ENCODE measurements at regions not wholly inside any gene's neighbourhood (a gene's known extent, or its start where the extent isn't known, plus 50 kb on each side); places are given as distances from the start of the nearest gene placed in this dataset.

- Histone ChIP-seq H3K9ac (ENCODE audit: low read depth in 1 of 3, low read length in 3 of 3) (no peak overlapping the region), H3K27ac (ENCODE audit: low read depth, low read length) (no peak overlapping the region), H3K4me1 (ENCODE audit: control insufficient read depth in 3 of 3, insufficient read depth in 3 of 3, low read length in 3 of 3) (no peaks in the 10 kb centered on the region), H3K9me3 (ENCODE audit: control insufficient read depth in 3 of 3, low read length in 3 of 3) (no peaks in the 10 kb centered on the region), H3K36me3 (ENCODE audit: control insufficient read depth in 3 of 3, insufficient read depth in 3 of 3, low read length in 3 of 3) (no peaks in the 10 kb centered on the region), H3K4me3 (ENCODE audit: low read length in 3 of 3) (no peak overlapping the region), H3K27me3 (ENCODE audit: control insufficient read depth in 3 of 3, insufficient read depth in 3 of 3, low read length in 3 of 3) (no peaks in the 10 kb centered on the region)
Measured at GRCh38 chr6:77217896-77218295, 245.4 kb downstream of the HTR1B start.

GRCh38 chr6:77205936-77206335 is 257.4 kb downstream of the HTR1B start:
- no peaks in the 10 kb centered on the region for H3K27me3 ChIP-seq (ENCODE audit: control insufficient read depth in 3 of 3, insufficient read depth in 3 of 3, low read length in 3 of 3)
- H3K4me1 ChIP-seq (ENCODE audit: control insufficient read depth in 3 of 3, insufficient read depth in 3 of 3, low read length in 3 of 3) = no peaks in the 10 kb centered on the region
- no peak overlapping the region for H3K27ac ChIP-seq (ENCODE audit: low read depth, low read length)
- no peak overlapping the region for H3K4me3 ChIP-seq (ENCODE audit: low read length in 3 of 3)
- no peaks in the 10 kb centered on the region for H3K36me3 ChIP-seq (ENCODE audit: control insufficient read depth in 3 of 3, insufficient read depth in 3 of 3, low read length in 3 of 3)
- H3K9me3 ChIP-seq (ENCODE audit: control insufficient read depth in 3 of 3, low read length in 3 of 3) = no peaks in the 10 kb centered on the region
- H3K9ac ChIP-seq (ENCODE audit: low read depth in 1 of 3, low read length in 3 of 3) = no peak overlapping the region

DNA sequence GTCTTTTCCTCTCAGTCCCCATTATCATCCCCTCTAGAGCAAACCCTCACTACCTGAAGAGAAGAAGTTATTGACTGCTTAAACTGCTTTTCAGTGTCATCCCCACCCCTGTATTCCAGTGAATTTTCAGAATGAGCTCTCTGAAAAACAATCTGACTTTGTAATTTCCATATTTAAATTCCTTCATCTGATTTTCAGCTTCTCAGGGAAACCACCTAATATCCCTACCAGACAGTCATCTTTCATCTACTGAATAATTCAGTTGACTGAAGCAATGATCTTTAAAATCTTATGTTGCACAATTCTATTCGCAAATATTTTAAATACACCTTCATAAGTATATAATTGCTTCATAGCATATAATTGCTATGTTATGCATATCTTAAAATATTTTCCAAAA is 258.7 kb downstream of the HTR1B start:
- Histone ChIP-seq H3K4me1 (ENCODE audit: control insufficient read depth in 3 of 3, insufficient read depth in 3 of 3, low read length in 3 of 3) (no peaks in the 10 kb centered on the region), H3K27ac (ENCODE audit: low read depth, low read length) (no peak overlapping the region), H3K36me3 (ENCODE audit: control insufficient read depth in 3 of 3, insufficient read depth in 3 of 3, low read length in 3 of 3) (no peaks in the 10 kb centered on the region), H3K9ac (ENCODE audit: low read depth in 1 of 3, low read length in 3 of 3) (no peak overlapping the region), H3K9me3 (ENCODE audit: control insufficient read depth in 3 of 3, low read length in 3 of 3) (peaks cover 0 to 2% (median 0%) of the 10 kb centered on the region in 3 donors), H3K4me3 (ENCODE audit: low read length in 3 of 3) (no peak overlapping the region), H3K27me3 (ENCODE audit: control insufficient read depth in 3 of 3, insufficient read depth in 3 of 3, low read length in 3 of 3) (no peaks in the 10 kb centered on the region)

DNA sequence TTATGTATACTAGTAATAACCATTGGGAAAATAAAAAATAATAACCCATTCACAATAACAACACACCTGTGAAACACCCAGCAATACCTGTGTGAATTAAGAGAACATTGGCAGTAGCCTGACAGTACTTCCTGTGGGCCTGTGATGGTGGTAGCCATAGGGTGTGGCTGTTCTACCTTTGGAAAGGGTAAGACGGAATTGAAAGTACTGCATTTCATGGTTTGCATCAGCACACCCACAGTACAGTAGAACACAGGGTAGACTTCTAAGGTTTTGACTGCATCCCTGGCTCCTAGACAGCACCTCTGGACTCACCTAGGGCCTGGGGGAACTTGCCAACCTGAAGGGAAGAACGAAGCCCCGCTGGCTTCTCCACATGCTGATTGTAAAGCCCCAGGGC is 279.8 kb downstream of the HTR1B start:
- Histone ChIP-seq H3K36me3 (ENCODE audit: control insufficient read depth in 3 of 3, insufficient read depth in 3 of 3, low read length in 3 of 3) (no peaks in the 10 kb centered on the region), H3K4me3 (ENCODE audit: low read length in 3 of 3) (no peak overlapping the region), H3K9me3 (ENCODE audit: control insufficient read depth in 3 of 3, low read length in 3 of 3) (no peaks in the 10 kb centered on the region), H3K27me3 (ENCODE audit: control insufficient read depth in 3 of 3, insufficient read depth in 3 of 3, low read length in 3 of 3) (no peaks in the 10 kb centered on the region), H3K4me1 (ENCODE audit: control insufficient read depth in 3 of 3, insufficient read depth in 3 of 3, low read length in 3 of 3) (no peaks in the 10 kb centered on the region), H3K9ac (ENCODE audit: low read depth in 1 of 3, low read length in 3 of 3) (no peak overlapping the region), H3K27ac (ENCODE audit: low read depth, low read length) (no peak overlapping the region)

- Histone ChIP-seq H3K36me3 (ENCODE audit: control insufficient read depth in 3 of 3, insufficient read depth in 3 of 3, low read length in 3 of 3) (no peaks in the 10 kb centered on the region), H3K9ac (ENCODE audit: low read depth in 1 of 3, low read length in 3 of 3) (no peak overlapping the region), H3K27ac (ENCODE audit: low read depth, low read length) (no peak overlapping the region), H3K4me1 (ENCODE audit: control insufficient read depth in 3 of 3, insufficient read depth in 3 of 3, low read length in 3 of 3) (no peaks in the 10 kb centered on the region), H3K9me3 (ENCODE audit: control insufficient read depth in 3 of 3, low read length in 3 of 3) (no peaks in the 10 kb centered on the region), H3K4me3 (ENCODE audit: low read length in 3 of 3) (no peak overlapping the region), H3K27me3 (ENCODE audit: control insufficient read depth in 3 of 3, insufficient read depth in 3 of 3, low read length in 3 of 3) (no peaks in the 10 kb centered on the region)
Measured at GRCh38 chr6:77181749-77182148, 281.5 kb downstream of the HTR1B start.

DNA sequence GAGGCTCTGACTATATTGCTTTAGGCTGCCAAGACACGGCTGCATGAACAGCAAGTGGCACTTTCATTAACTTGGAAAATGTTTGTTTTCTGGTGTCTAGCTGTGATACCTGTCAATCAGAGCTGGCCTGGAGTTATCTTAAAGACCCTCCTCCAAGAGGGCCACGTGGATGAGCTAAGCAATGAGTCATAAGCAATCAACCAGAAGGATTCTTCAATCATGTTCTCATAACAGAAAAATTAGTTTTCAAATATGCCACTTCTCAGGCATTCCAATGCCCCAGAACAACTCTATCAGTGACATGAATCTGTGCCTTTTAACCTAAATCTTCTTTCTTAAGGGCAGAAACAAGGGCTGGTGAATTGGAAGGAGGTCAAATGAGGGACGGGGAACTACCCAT is 283.0 kb downstream of the HTR1B start:
- H3K9ac ChIP-seq (ENCODE audit: low read depth in 1 of 3, low read length in 3 of 3) = no peak overlapping the region
- no peaks in the 10 kb centered on the region for H3K27me3 ChIP-seq (ENCODE audit: control insufficient read depth in 3 of 3, insufficient read depth in 3 of 3, low read length in 3 of 3)
- no peaks in the 10 kb centered on the region for H3K4me1 ChIP-seq (ENCODE audit: control insufficient read depth in 3 of 3, insufficient read depth in 3 of 3, low read length in 3 of 3)
- no peak overlapping the region for H3K27ac ChIP-seq (ENCODE audit: low read depth, low read length)
- no peak overlapping the region for H3K4me3 ChIP-seq (ENCODE audit: low read length in 3 of 3)
- no peaks in the 10 kb centered on the region for H3K36me3 ChIP-seq (ENCODE audit: control insufficient read depth in 3 of 3, insufficient read depth in 3 of 3, low read length in 3 of 3)
- no peaks in the 10 kb centered on the region for H3K9me3 ChIP-seq (ENCODE audit: control insufficient read depth in 3 of 3, low read length in 3 of 3)

DNA sequence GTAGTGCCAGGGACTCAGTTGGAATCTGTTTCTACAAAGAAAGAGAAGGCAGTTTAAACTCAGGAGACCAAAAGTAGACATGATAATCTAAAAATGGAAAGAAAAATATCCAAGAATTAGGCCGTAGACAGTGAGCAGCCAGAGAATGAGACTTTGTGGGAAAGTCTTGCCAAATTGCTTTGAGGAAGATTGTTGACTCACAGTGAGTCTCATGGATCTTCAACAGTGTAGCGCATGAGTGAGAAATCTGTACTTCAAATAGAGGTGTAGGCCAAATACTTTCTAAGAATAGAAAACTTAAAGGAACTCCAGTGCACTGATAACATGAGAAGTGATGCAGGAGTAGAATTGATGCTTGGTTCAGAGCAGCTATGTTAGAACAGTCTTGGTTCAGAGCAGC is 284.5 kb downstream of the HTR1B start:
- no peak overlapping the region for H3K27ac ChIP-seq (ENCODE audit: low read depth, low read length)
- no peaks in the 10 kb centered on the region for H3K4me1 ChIP-seq (ENCODE audit: control insufficient read depth in 3 of 3, insufficient read depth in 3 of 3, low read length in 3 of 3)
- no peaks in the 10 kb centered on the region for H3K27me3 ChIP-seq (ENCODE audit: control insufficient read depth in 3 of 3, insufficient read depth in 3 of 3, low read length in 3 of 3)
- H3K36me3 ChIP-seq (ENCODE audit: control insufficient read depth in 3 of 3, insufficient read depth in 3 of 3, low read length in 3 of 3) = no peaks in the 10 kb centered on the region
- H3K4me3 ChIP-seq (ENCODE audit: low read length in 3 of 3) = no peak overlapping the region
- H3K9me3 ChIP-seq (ENCODE audit: control insufficient read depth in 3 of 3, low read length in 3 of 3) = no peaks in the 10 kb centered on the region
- H3K9ac ChIP-seq (ENCODE audit: low read depth in 1 of 3, low read length in 3 of 3) = no peak overlapping the region

GRCh38 chr6:77177470-77177869 is 285.8 kb downstream of the HTR1B start:
- Histone ChIP-seq H3K9me3 (ENCODE audit: control insufficient read depth in 3 of 3, low read length in 3 of 3) (no peaks in the 10 kb centered on the region), H3K4me3 (ENCODE audit: low read length in 3 of 3) (no peak overlapping the region), H3K27me3 (ENCODE audit: control insufficient read depth in 3 of 3, insufficient read depth in 3 of 3, low read length in 3 of 3) (no peaks in the 10 kb centered on the region), H3K4me1 (ENCODE audit: control insufficient read depth in 3 of 3, insufficient read depth in 3 of 3, low read length in 3 of 3) (no peaks in the 10 kb centered on the region), H3K9ac (ENCODE audit: low read depth in 1 of 3, low read length in 3 of 3) (no peak overlapping the region), H3K27ac (ENCODE audit: low read depth, low read length) (no peak overlapping the region), H3K36me3 (ENCODE audit: control insufficient read depth in 3 of 3, insufficient read depth in 3 of 3, low read length in 3 of 3) (no peaks in the 10 kb centered on the region)

- no peaks in the 10 kb centered on the region for H3K4me1 ChIP-seq (ENCODE audit: control insufficient read depth in 3 of 3, insufficient read depth in 3 of 3, low read length in 3 of 3)
Measured at GRCh38 chr6:77173472-77174074, 289.7 kb downstream of the HTR1B start.

GRCh38 chr6:77172578-77172977 is 290.7 kb downstream of the HTR1B start:
- Histone ChIP-seq H3K9me3 (ENCODE audit: control insufficient read depth in 3 of 3, low read length in 3 of 3) (no peaks in the 10 kb centered on the region), H3K4me1 (ENCODE audit: control insufficient read depth in 3 of 3, insufficient read depth in 3 of 3, low read length in 3 of 3) (no peaks in the 10 kb centered on the region), H3K27ac (ENCODE audit: low read depth, low read length) (no peak overlapping the region), H3K36me3 (ENCODE audit: control insufficient read depth in 3 of 3, insufficient read depth in 3 of 3, low read length in 3 of 3) (no peaks in the 10 kb centered on the region), H3K27me3 (ENCODE audit: control insufficient read depth in 3 of 3, insufficient read depth in 3 of 3, low read length in 3 of 3) (no peaks in the 10 kb centered on the region), H3K4me3 (ENCODE audit: low read length in 3 of 3) (no peak overlapping the region), H3K9ac (ENCODE audit: low read depth in 1 of 3, low read length in 3 of 3) (no peak overlapping the region)

More at GRCh38 chr6:77173472-77174074, 289.7 kb downstream of the HTR1B start:
- H3K9me3 ChIP-seq (ENCODE audit: control insufficient read depth in 3 of 3, low read length in 3 of 3) = no peaks in the 10 kb centered on the region
- no peaks in the 10 kb centered on the region for H3K36me3 ChIP-seq (ENCODE audit: control insufficient read depth in 3 of 3, insufficient read depth in 3 of 3, low read length in 3 of 3)
- no peaks in the 10 kb centered on the region for H3K27me3 ChIP-seq (ENCODE audit: control insufficient read depth in 3 of 3, insufficient read depth in 3 of 3, low read length in 3 of 3)
- H3K9ac ChIP-seq (ENCODE audit: low read depth in 1 of 3, low read length in 3 of 3) = no peak overlapping the region
- H3K4me3 ChIP-seq (ENCODE audit: low read length in 3 of 3) = no peak overlapping the region
- H3K27ac ChIP-seq (ENCODE audit: low read depth, low read length) = no peak overlapping the region

DNA sequence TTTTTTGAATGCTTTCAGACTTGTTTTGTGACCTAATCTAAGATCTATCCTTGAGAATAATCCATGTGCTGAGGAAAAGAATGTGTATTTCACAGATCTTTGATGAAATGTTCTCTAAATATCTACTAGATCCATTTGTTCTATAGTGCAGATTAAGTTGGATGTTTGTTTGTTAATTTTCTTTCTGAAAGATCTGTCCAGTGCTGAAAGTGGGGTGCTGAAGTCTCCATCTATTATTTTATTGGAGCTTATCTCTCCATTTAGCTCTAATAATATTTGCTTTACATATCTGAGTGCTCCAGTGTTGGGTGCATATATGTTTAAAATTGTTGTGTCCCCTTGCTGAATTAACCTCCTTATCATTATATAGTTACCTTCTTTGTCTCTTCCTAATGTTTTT is 303.6 kb downstream of the HTR1B start:
- Histone ChIP-seq H3K9me3 (ENCODE audit: control insufficient read depth in 3 of 3, low read length in 3 of 3) (peaks cover 0 to 3% (median 0%) of the 10 kb centered on the region in 3 donors), H3K27ac (ENCODE audit: low read depth, low read length) (no peak overlapping the region), H3K4me3 (ENCODE audit: low read length in 3 of 3) (no peak overlapping the region), H3K27me3 (ENCODE audit: control insufficient read depth in 3 of 3, insufficient read depth in 3 of 3, low read length in 3 of 3) (no peaks in the 10 kb centered on the region), H3K4me1 (ENCODE audit: control insufficient read depth in 3 of 3, insufficient read depth in 3 of 3, low read length in 3 of 3) (no peaks in the 10 kb centered on the region), H3K36me3 (ENCODE audit: control insufficient read depth in 3 of 3, insufficient read depth in 3 of 3, low read length in 3 of 3) (no peaks in the 10 kb centered on the region), H3K9ac (ENCODE audit: low read depth in 1 of 3, low read length in 3 of 3) (no peak overlapping the region)
